ENCODE measurements at regions not wholly inside any gene's neighbourhood (a gene's known extent, or its start where the extent isn't known, plus 50 kb on each side); places are given as distances from the start of the nearest gene placed in this dataset.

- Mint-ChIP-seq H3K27ac (no peak overlapping the region), H3K9me3 (no peaks in the 10 kb centered on the region), H3K4me1 (peaks cover 28 to 29% of the 10 kb centered on the region in 2 experiments), H3K4me3 (no peak overlapping the region), H3K27me3 (ENCODE audit: low read depth) (no peaks in the 10 kb centered on the region; the same call in 1 of the 2 replicates), H3K36me3 (ENCODE audit: insufficient read depth in 1 of 3, low read depth in 3 of 3) (no peaks in the 10 kb centered on the region; a peak in 1 of 7 replicates)
- Histone ChIP-seq H3K23ac (ENCODE audit: insufficient read length, low read depth, low read length) (no peak overlapping the region), H3T11ph (ENCODE audit: low read length) (no peak overlapping the region), H3K18ac (ENCODE audit: insufficient read length, low read depth, low read length) (no peak overlapping the region), H3K23me2 (ENCODE audit: insufficient read length, low read depth, low read length, poor library complexity, severe bottlenecking) (no peaks in the 10 kb centered on the region), H2BK20ac (ENCODE audit: low read depth, low read length, poor library complexity, severe bottlenecking) (no peak overlapping the region), H3K4me1 (ENCODE audit: insufficient read depth, low read length) (peaks cover 3% of the 10 kb centered on the region; the same call in 1 of the 2 replicates), H3K9me3 (ENCODE audit: control insufficient read depth, low read depth, low read length) (no peaks in the 10 kb centered on the region), H4K91ac (ENCODE audit: insufficient read length, low read depth, low read length) (no peak overlapping the region), H3K79me2 (ENCODE audit: insufficient read depth, low read length) (no peaks in the 10 kb centered on the region), H2BK12ac (ENCODE audit: insufficient read length, low read depth, low read length) (no peak overlapping the region), H2AK5ac (ENCODE audit: insufficient read length, low read length) (no peak overlapping the region), H3K79me1 (ENCODE audit: insufficient read depth, low read depth, low read length, poor library complexity, severe bottlenecking) (no peaks in the 10 kb centered on the region), H3K9ac (ENCODE audit: extremely low read depth, insufficient read length, low read length) (no peak overlapping the region), H2AFZ (ENCODE audit: low read length) (no peak overlapping the region), H3K14ac (ENCODE audit: insufficient read depth, low read length) (no peak overlapping the region), H4K8ac (replicated peaks; ENCODE audit: insufficient read length, low read depth, low read length) (no peak overlapping the region), H2BK120ac (ENCODE audit: low read depth, low read length, poor library complexity, severe bottlenecking) (no peak overlapping the region), H4K5ac (ENCODE audit: insufficient read length, low read depth, low read length) (no peak overlapping the region), H2BK15ac (ENCODE audit: low read depth, low read length) (no peak overlapping the region), H3K4me2 (ENCODE audit: insufficient read depth, insufficient read length, low read length) (no peak overlapping the region), H2BK5ac (ENCODE audit: insufficient read length, low read length) (no peak overlapping the region), H3K27me3 (ENCODE audit: insufficient read depth, low read length) (no peaks in the 10 kb centered on the region), H4K20me1 (ENCODE audit: control insufficient read depth, insufficient read depth, insufficient read length) (no peaks in the 10 kb centered on the region), H3K56ac (ENCODE audit: insufficient read length, low read depth, low read length) (no peak overlapping the region), H3K27ac (ENCODE audit: insufficient read length, low read depth, low read length) (no peak overlapping the region), H3K4ac (ENCODE audit: low read depth, low read length) (no peak overlapping the region)
- no peak for TF ChIP-seq CTCF (conservative IDR thresholded peaks at IDR 0.05)
- WGBS (ENCODE audit: extremely low coverage, insufficient read length, low lambda C conversion rate): no CpG with 5 or more reads among the region's 2 CpGs
- no peak for DNase-seq
These were observed 118.3 kb downstream of the KCNK1 start for GRCh38 chr1:233732206-233732605.

All from H9 (cell line).